NB4 (cell line): ENCODE measurements at regions not wholly inside any gene's neighbourhood (a gene's known extent, or its start where the extent isn't known, plus 50 kb on each side); places are given as distances from the start of the nearest gene placed in this dataset.

ENCODE experiments used
- POLR2A ChIP-seq: IDR thresholded peaks from 2 replicates; pipeline ENCODE4 v1.6.1; 2011; ENCODE audit warnings: mild to moderate bottlenecking; ENCODE audit not compliant: insufficient read length; ENCODE audit errors: extremely low read depth
- TF ChIP-seq, protein P1 (sequence below): IDR thresholded peaks from one replicate; pipeline ENCODE4 v1.5.1; 2012; ENCODE audit warnings: low read depth, low read length

DNA sequence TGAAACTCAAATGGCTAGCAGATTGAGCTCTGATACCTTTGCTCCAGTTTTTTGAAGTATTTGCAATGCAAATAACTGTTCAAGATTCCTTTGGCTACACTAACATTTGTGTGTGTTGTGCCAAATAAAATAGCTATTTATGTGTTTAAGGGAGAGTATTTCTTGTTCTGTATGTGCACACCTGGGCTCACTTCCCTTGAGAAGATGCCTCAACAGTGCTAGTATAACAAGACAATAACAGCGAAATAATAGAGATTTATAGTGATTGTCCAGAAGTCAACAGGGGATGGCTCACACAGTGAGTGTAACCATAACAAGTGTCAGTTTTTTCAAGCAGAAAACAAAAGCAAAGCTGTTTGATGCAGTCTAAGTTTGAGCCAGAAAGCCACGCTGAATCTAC is 460.5 kb downstream of the CENPC start:
- TF ChIP-seq POLR2A = no peak
- TF ChIP-seq, protein P1, sequence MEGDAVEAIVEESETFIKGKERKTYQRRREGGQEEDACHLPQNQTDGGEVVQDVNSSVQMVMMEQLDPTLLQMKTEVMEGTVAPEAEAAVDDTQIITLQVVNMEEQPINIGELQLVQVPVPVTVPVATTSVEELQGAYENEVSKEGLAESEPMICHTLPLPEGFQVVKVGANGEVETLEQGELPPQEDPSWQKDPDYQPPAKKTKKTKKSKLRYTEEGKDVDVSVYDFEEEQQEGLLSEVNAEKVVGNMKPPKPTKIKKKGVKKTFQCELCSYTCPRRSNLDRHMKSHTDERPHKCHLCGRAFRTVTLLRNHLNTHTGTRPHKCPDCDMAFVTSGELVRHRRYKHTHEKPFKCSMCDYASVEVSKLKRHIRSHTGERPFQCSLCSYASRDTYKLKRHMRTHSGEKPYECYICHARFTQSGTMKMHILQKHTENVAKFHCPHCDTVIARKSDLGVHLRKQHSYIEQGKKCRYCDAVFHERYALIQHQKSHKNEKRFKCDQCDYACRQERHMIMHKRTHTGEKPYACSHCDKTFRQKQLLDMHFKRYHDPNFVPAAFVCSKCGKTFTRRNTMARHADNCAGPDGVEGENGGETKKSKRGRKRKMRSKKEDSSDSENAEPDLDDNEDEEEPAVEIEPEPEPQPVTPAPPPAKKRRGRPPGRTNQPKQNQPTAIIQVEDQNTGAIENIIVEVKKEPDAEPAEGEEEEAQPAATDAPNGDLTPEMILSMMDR = no peak
